Gastroesophageal sphincter (tissue), 4 donors: ENCODE measurements at regions not wholly inside any gene's neighbourhood (a gene's known extent, or its start where the extent isn't known, plus 50 kb on each side); places are given as distances from the start of the nearest gene placed in this dataset.

Experiments
- ATAC-seq: fragments of 150-250 bp; one replicate; pipeline ENCODE4 v1.9.1; 2016; ENCODE audit warnings: mild to moderate bottlenecking, moderate library complexity
- H3K27ac ChIP-seq, 4 donors: fragments of 200-600 bp; sonication (generic) in 3 of 4; 1 replicate in 3 of 4; 2 replicates in 1 of 4; pipeline ENCODE4 v1.5.1; 2016 to 2019
- H3K27me3 ChIP-seq: fragments of 200-600 bp; sonication (generic); one replicate; pipeline ENCODE4 v1.5.1; 2019
- H3K36me3 ChIP-seq, 2 donors: fragments of 200-600 bp; sonication (generic); one replicate each; pipeline ENCODE4 v1.5.1; 2019; ENCODE audit warnings: control low read depth in 1 of 2
- H3K4me1 ChIP-seq, 3 donors: fragments of 200-600 bp; sonication (generic); 1 replicate in 2 of 3; 2 replicates in 1 of 3; pipeline ENCODE4 v1.5.1; 2016 to 2019; ENCODE audit warnings: control low read depth in 2 of 3
- H3K4me3 ChIP-seq, 2 donors: fragments of 200-600 bp; sonication (generic); one replicate each; pipeline ENCODE4 v1.5.1; 2019; ENCODE audit warnings: mild to moderate bottlenecking in 1 of 2, moderate library complexity in 1 of 2
- H3K9me3 ChIP-seq, 3 donors: fragments of 200-600 bp; sonication (generic); one replicate each; pipeline ENCODE4 v1.5.1; 2017 to 2019; ENCODE audit warnings: control low read depth in 2 of 3
- EP300 ChIP-seq: sonication (generic); formaldehyde crosslinking; IDR thresholded peaks from one replicate; pipeline ENCODE4 v1.6.1; 2017; ENCODE audit warnings: antibody characterized with exemption, mild to moderate bottlenecking
- POLR2A ChIP-seq, 2 donors: fragments of 450-650 bp; IDR thresholded peaks; one replicate each; pipeline ENCODE4 v1.6.1; 2017; ENCODE audit warnings: antibody characterized with exemption in 2 of 2, mild to moderate bottlenecking in 2 of 2, moderate library complexity in 1 of 2
- POLR2AphosphoS5 ChIP-seq: sonication (generic); formaldehyde crosslinking; IDR thresholded peaks from one replicate; pipeline ENCODE4 v1.6.1; 2017; ENCODE audit warnings: antibody characterized with exemption
- WGBS, 2 donors: methylation state at CpG; one replicate each; pipeline ENCODE4 v1.1.5; 2018; ENCODE audit warnings: low coverage in 1 of 2; 5-methylcytosine and 5-hydroxymethylcytosine counted together
- TF ChIP-seq, protein P1 (sequence below), 4 experiments: fragments of 200-600 bp in 2 of 4; fragments of 450-650 bp in 2 of 4; sonication (generic) in 1 of 4; IDR thresholded peaks; one replicate each; pipeline ENCODE4 v1.5.1; 2017 to 2019; ENCODE audit warnings: antibody characterized with exemption in 4 of 4, mild to moderate bottlenecking in 2 of 4, moderate library complexity in 2 of 4

- H3K4me3 ChIP-seq, result no peak overlapping the region
- no peaks in the 10 kb centered on the region for H3K36me3 ChIP-seq
- H3K9me3 ChIP-seq, result no peaks in the 10 kb centered on the region
- 78 to 92% methylated on average over 2 of the region's 2 CpGs for WGBS, 2 donors
- H3K4me1 ChIP-seq, result peaks cover 0 to 9% (median 3%) of the 10 kb centered on the region in 3 donors
- no peak overlapping the region for H3K27ac ChIP-seq
- no peaks in the 10 kb centered on the region for H3K27me3 ChIP-seq
- no peak for ATAC-seq
- TF ChIP-seq, protein P1, sequence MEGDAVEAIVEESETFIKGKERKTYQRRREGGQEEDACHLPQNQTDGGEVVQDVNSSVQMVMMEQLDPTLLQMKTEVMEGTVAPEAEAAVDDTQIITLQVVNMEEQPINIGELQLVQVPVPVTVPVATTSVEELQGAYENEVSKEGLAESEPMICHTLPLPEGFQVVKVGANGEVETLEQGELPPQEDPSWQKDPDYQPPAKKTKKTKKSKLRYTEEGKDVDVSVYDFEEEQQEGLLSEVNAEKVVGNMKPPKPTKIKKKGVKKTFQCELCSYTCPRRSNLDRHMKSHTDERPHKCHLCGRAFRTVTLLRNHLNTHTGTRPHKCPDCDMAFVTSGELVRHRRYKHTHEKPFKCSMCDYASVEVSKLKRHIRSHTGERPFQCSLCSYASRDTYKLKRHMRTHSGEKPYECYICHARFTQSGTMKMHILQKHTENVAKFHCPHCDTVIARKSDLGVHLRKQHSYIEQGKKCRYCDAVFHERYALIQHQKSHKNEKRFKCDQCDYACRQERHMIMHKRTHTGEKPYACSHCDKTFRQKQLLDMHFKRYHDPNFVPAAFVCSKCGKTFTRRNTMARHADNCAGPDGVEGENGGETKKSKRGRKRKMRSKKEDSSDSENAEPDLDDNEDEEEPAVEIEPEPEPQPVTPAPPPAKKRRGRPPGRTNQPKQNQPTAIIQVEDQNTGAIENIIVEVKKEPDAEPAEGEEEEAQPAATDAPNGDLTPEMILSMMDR (IDR thresholded peaks at IDR 0.05), result no peak
- TF ChIP-seq POLR2A (IDR thresholded peaks at IDR 0.05) (no peak), EP300 (no peak), POLR2AphosphoS5 (no peak)
These were observed 861.3 kb upstream of the SEL1L start for GRCh38 chr14:82394916-82395315.

DNA sequence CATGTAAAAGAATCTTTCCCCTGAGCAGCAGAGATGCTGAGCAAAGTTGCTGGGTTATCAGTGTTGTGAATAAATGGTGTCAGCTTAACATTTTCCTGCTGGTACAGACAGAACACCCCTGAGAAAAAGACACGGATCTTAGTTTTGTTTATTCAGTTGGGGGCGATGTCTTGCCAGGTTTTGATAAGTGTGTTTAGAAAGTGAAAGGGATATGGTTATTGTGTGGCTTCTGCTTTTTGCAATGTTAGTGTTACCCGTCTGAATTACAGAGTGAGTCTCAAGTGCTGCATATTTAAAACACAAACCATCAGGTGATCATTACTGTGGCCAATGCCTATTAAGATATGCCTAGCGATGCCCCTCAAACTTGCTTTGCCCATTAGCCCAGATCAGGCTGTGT is 864.6 kb upstream of the SEL1L start:
- H3K36me3 ChIP-seq, result no peaks in the 10 kb centered on the region
- 5 to 14% methylated on average over 2 to 4 of the region's 4 CpGs for WGBS, 2 donors
- TF ChIP-seq, protein P1 (IDR thresholded peaks at IDR 0.05), result no peak
- no peak for TF ChIP-seq EP300
- no peak for TF ChIP-seq POLR2AphosphoS5
- no peak for TF ChIP-seq POLR2A (IDR thresholded peaks at IDR 0.05)
- peaks cover 0 to 9% (median 3%) of the 10 kb centered on the region in 3 donors for H3K4me1 ChIP-seq
- H3K9me3 ChIP-seq, result no peaks in the 10 kb centered on the region
- H3K27me3 ChIP-seq, result no peaks in the 10 kb centered on the region
- no peak for ATAC-seq
- H3K4me3 ChIP-seq, result peak overlapping the region in 1 of 2 donors; percentile 3
- H3K27ac ChIP-seq, result peak overlapping the region in 1 of 4 donors; percentile 13

GRCh38 chr14:82403987-82404386 is 870.3 kb upstream of the SEL1L start:
- TF ChIP-seq, protein P1 (IDR thresholded peaks at IDR 0.05), result no peak
- no peak for TF ChIP-seq POLR2A (IDR thresholded peaks at IDR 0.05)
- no peak for TF ChIP-seq POLR2AphosphoS5
- TF ChIP-seq EP300, result no peak
- H3K4me3 ChIP-seq, result no peak overlapping the region
- no peaks in the 10 kb centered on the region for H3K4me1 ChIP-seq
- H3K27ac ChIP-seq, result no peak overlapping the region
- no peaks in the 10 kb centered on the region for H3K27me3 ChIP-seq
- H3K9me3 ChIP-seq, result no peaks in the 10 kb centered on the region
- H3K36me3 ChIP-seq, result no peaks in the 10 kb centered on the region
- ATAC-seq, result no peak

DNA sequence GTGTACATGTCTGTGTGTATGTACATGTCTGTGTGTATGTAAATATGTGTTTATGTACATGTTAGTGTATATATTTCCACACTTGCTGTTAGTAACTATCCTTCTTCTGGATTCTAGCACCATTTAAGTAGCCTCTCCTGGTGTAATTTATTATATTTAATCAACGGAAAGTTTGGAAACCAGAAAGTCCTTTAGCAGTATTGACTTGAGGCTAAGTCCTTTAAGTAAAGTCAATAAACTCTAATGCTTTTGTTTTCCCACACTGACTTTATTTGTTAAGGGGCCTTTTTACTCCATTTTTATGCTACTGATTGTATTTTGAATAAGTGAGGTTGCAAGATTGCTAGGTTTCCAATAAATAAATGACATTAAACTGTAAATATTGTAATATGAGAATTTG is 876.4 kb upstream of the SEL1L start:
- Histone ChIP-seq H3K4me1 (no peaks in the 10 kb centered on the region), H3K27me3 (no peaks in the 10 kb centered on the region), H3K9me3 (no peaks in the 10 kb centered on the region), H3K27ac (no peak overlapping the region), H3K4me3 (no peak overlapping the region), H3K36me3 (no peaks in the 10 kb centered on the region)
- ATAC-seq, result no peak
- no peak for TF ChIP-seq POLR2A (IDR thresholded peaks at IDR 0.05)
- TF ChIP-seq POLR2AphosphoS5, result no peak
- WGBS, 2 donors, result 75 to 88% methylated on average over 1 of the region's 1 CpG

GRCh38 chr14:82411298-82411697 is 877.6 kb upstream of the SEL1L start:
- no peak overlapping the region for H3K27ac ChIP-seq
- TF ChIP-seq, protein P1 (IDR thresholded peaks at IDR 0.05), result no peak
- no peak for TF ChIP-seq EP300
- no peak for ATAC-seq
- H3K4me1 ChIP-seq, result no peaks in the 10 kb centered on the region
- H3K4me3 ChIP-seq, result no peak overlapping the region
- no peaks in the 10 kb centered on the region for H3K36me3 ChIP-seq
- no peaks in the 10 kb centered on the region for H3K27me3 ChIP-seq
- no peaks in the 10 kb centered on the region for H3K9me3 ChIP-seq

- no peaks in the 10 kb centered on the region for H3K27me3 ChIP-seq
- no peak for ATAC-seq
- TF ChIP-seq, protein P1 (IDR thresholded peaks at IDR 0.05), result no peak
- TF ChIP-seq EP300 (no peak), POLR2AphosphoS5 (no peak), POLR2A (IDR thresholded peaks at IDR 0.05) (no peak)
- H3K4me3 ChIP-seq, result no peak overlapping the region
- H3K27ac ChIP-seq, result no peak overlapping the region
- 71 to 100% methylated on average over 1 of the region's 1 CpG for WGBS, 2 donors
- peaks cover 0 to 1% (median 0%) of the 10 kb centered on the region in 3 donors for H3K9me3 ChIP-seq
- H3K4me1 ChIP-seq, result no peaks in the 10 kb centered on the region
- no peaks in the 10 kb centered on the region for H3K36me3 ChIP-seq
These were observed 878.9 kb upstream of the SEL1L start for GRCh38 chr14:82412545-82412944.
